HUES6 (cell line): ENCODE measurements at regions not wholly inside any gene's neighbourhood (a gene's known extent, or its start where the extent isn't known, plus 50 kb on each side); places are given as distances from the start of the nearest gene placed in this dataset.

Experiments used
- H3K27ac ChIP-seq: 2 replicates; pipeline ENCODE4 v1.7.0; 2013; ENCODE audit warnings: low read depth, mild to moderate bottlenecking, low read length, inconsistent platforms
- H3K27me3 ChIP-seq: 2 replicates; pipeline ENCODE4 v1.6.1; 2013; ENCODE audit warnings: low read length; ENCODE audit not compliant: control insufficient read depth, insufficient read depth
- H3K36me3 ChIP-seq: 2 replicates; pipeline ENCODE4 v1.6.1; 2013; ENCODE audit warnings: low read length; ENCODE audit not compliant: control insufficient read depth, insufficient read depth
- H3K4me1 ChIP-seq: 2 replicates; pipeline ENCODE4 v1.6.1; 2013; ENCODE audit warnings: low read length; ENCODE audit not compliant: control insufficient read depth, insufficient read depth
- H3K4me3 ChIP-seq: 2 replicates; pipeline ENCODE4 v1.5.1; 2013; ENCODE audit warnings: low read depth, low read length
- H3K9ac ChIP-seq: one replicate; pipeline ENCODE4 v1.6.1; 2013; ENCODE audit warnings: mild to moderate bottlenecking, low read length
- H3K9me3 ChIP-seq: 2 replicates; pipeline ENCODE4 v1.6.1; 2013; ENCODE audit warnings: low read depth, low read length; ENCODE audit not compliant: control insufficient read depth, insufficient read depth

- Histone ChIP-seq H3K36me3 (no peaks in the 10 kb centered on the region), H3K4me1 (no peaks in the 10 kb centered on the region), H3K9ac (no peak overlapping the region), H3K27me3 (no peaks in the 10 kb centered on the region; the same call in 1 of the 2 replicates), H3K9me3 (no peaks in the 10 kb centered on the region), H3K4me3 (no peak overlapping the region), H3K27ac (no peak overlapping the region)
Measured at GRCh38 chr12:46884362-46884761, 58.6 kb upstream of the SLC38A4 start.

GRCh38 chr12:46886541-46887041, 60.8 kb upstream of the SLC38A4 start:
- H3K36me3 ChIP-seq: no peaks in the 10 kb centered on the region
- no peaks in the 10 kb centered on the region for H3K9me3 ChIP-seq
- no peaks in the 10 kb centered on the region; the same call in 1 of the 2 replicates for H3K27me3 ChIP-seq
- no peak overlapping the region for H3K9ac ChIP-seq
- no peak overlapping the region for H3K4me3 ChIP-seq
- no peaks in the 10 kb centered on the region for H3K4me1 ChIP-seq
- no peak overlapping the region for H3K27ac ChIP-seq

- H3K4me3 ChIP-seq: no peak overlapping the region
- H3K27me3 ChIP-seq: no peaks in the 10 kb centered on the region; the same call in 1 of the 2 replicates
- no peaks in the 10 kb centered on the region for H3K9me3 ChIP-seq
- H3K36me3 ChIP-seq: no peaks in the 10 kb centered on the region
- no peak overlapping the region for H3K9ac ChIP-seq
- H3K4me1 ChIP-seq: no peaks in the 10 kb centered on the region
- no peak overlapping the region for H3K27ac ChIP-seq
Measured at GRCh38 chr12:46887870-46888269, 62.1 kb upstream of the SLC38A4 start.

- no peaks in the 10 kb centered on the region for H3K4me1 ChIP-seq
- no peaks in the 10 kb centered on the region for H3K36me3 ChIP-seq
- no peak overlapping the region for H3K9ac ChIP-seq
- H3K9me3 ChIP-seq: no peaks in the 10 kb centered on the region
- H3K27ac ChIP-seq: no peak overlapping the region
- no peak overlapping the region for H3K4me3 ChIP-seq
- no peaks in the 10 kb centered on the region; the same call in 1 of the 2 replicates for H3K27me3 ChIP-seq
Measured at GRCh38 chr12:46888568-46888967, 62.8 kb upstream of the SLC38A4 start.

- Histone ChIP-seq H3K36me3 (no peaks in the 10 kb centered on the region), H3K27me3 (no peaks in the 10 kb centered on the region), H3K4me1 (no peaks in the 10 kb centered on the region), H3K9me3 (no peaks in the 10 kb centered on the region), H3K9ac (no peak overlapping the region), H3K4me3 (no peak overlapping the region), H3K27ac (no peak overlapping the region)
Measured at GRCh38 chr12:46891306-46891705, 65.5 kb upstream of the SLC38A4 start.

GRCh38 chr12:46892034-46892705, 66.4 kb upstream of the SLC38A4 start:
- no peak overlapping the region for H3K9ac ChIP-seq
- H3K36me3 ChIP-seq: no peaks in the 10 kb centered on the region
- no peak overlapping the region for H3K27ac ChIP-seq
- H3K4me1 ChIP-seq: no peaks in the 10 kb centered on the region
- H3K9me3 ChIP-seq: no peaks in the 10 kb centered on the region
- H3K27me3 ChIP-seq: no peaks in the 10 kb centered on the region
- no peak overlapping the region for H3K4me3 ChIP-seq

GRCh38 chr12:46892887-46893286, 67.1 kb upstream of the SLC38A4 start:
- H3K9me3 ChIP-seq: no peaks in the 10 kb centered on the region
- H3K4me1 ChIP-seq: no peaks in the 10 kb centered on the region
- H3K9ac ChIP-seq: no peak overlapping the region

GRCh38 chr12:46893434-46893833, 67.6 kb upstream of the SLC38A4 start:
- H3K4me3 ChIP-seq: no peak overlapping the region
- H3K27me3 ChIP-seq: no peaks in the 10 kb centered on the region
- no peak overlapping the region for H3K9ac ChIP-seq
- no peak overlapping the region for H3K27ac ChIP-seq
- H3K9me3 ChIP-seq: no peaks in the 10 kb centered on the region
- H3K4me1 ChIP-seq: no peaks in the 10 kb centered on the region
- no peaks in the 10 kb centered on the region for H3K36me3 ChIP-seq

More at GRCh38 chr12:46892887-46893286, 67.1 kb upstream of the SLC38A4 start:
- H3K27ac ChIP-seq: no peak overlapping the region
- H3K36me3 ChIP-seq: no peaks in the 10 kb centered on the region
- no peak overlapping the region for H3K4me3 ChIP-seq
- H3K27me3 ChIP-seq: no peaks in the 10 kb centered on the region

GRCh38 chr12:46895726-46896125, 69.9 kb upstream of the SLC38A4 start:
- no peaks in the 10 kb centered on the region for H3K9me3 ChIP-seq
- H3K27me3 ChIP-seq: no peaks in the 10 kb centered on the region
- no peaks in the 10 kb centered on the region for H3K36me3 ChIP-seq
- no peaks in the 10 kb centered on the region for H3K4me1 ChIP-seq
- no peak overlapping the region for H3K4me3 ChIP-seq
- no peak overlapping the region for H3K9ac ChIP-seq
- H3K27ac ChIP-seq: no peak overlapping the region

- Histone ChIP-seq H3K4me3 (no peak overlapping the region), H3K4me1 (no peaks in the 10 kb centered on the region), H3K36me3 (no peaks in the 10 kb centered on the region), H3K27me3 (no peaks in the 10 kb centered on the region), H3K27ac (no peak overlapping the region), H3K9ac (no peak overlapping the region), H3K9me3 (no peaks in the 10 kb centered on the region)
Measured at GRCh38 chr12:46896680-46897079, 70.9 kb upstream of the SLC38A4 start.

GRCh38 chr12:46898152-46898931, 72.5 kb upstream of the SLC38A4 start:
- Histone ChIP-seq H3K4me1 (no peaks in the 10 kb centered on the region), H3K9ac (no peak overlapping the region), H3K36me3 (no peaks in the 10 kb centered on the region), H3K4me3 (no peak overlapping the region), H3K27me3 (no peaks in the 10 kb centered on the region), H3K9me3 (no peaks in the 10 kb centered on the region), H3K27ac (no peak overlapping the region)
